ENCODE measurements at regions not wholly inside any gene's neighbourhood (a gene's known extent, or its start where the extent isn't known, plus 50 kb on each side); places are given as distances from the start of the nearest gene placed in this dataset.
"Not testable (repeated sequence)": the region's sequence is repeated elsewhere in the genome, so short reads cannot be mapped to it uniquely, and the experiment has no call there.

GRCh38 chr14:59134307-59134706 lies 54.2 kb upstream of the DAAM1 start:
- Histone ChIP-seq H4K20me1 (ENCODE audit: insufficient read depth) (no peaks in the 10 kb centered on the region), H3K9me2 (ENCODE audit: insufficient read depth, low read length) (no peaks in the 10 kb centered on the region), H3F3A (ENCODE audit: insufficient read depth, low read length, poor library complexity, severe bottlenecking) (no peaks in the 10 kb centered on the region), H3K4me2 (ENCODE audit: low read length) (no peak overlapping the region), H3K27ac (ENCODE audit: low read length) (no peak overlapping the region), H3K79me2 (replicated peaks; ENCODE audit: insufficient read depth, low read length) (no peaks in the 10 kb centered on the region), H3K36me3 (ENCODE audit: insufficient read depth, low read length) (no peaks in the 10 kb centered on the region), H3K9me3 (ENCODE audit: low read length) (no peaks in the 10 kb centered on the region), H3K4me3 (ENCODE audit: low read length) (no peak overlapping the region), H3K9ac (ENCODE audit: low read length) (no peak overlapping the region), H3K27me3 (ENCODE audit: insufficient read depth, low read depth, low read length) (no peaks in the 10 kb centered on the region), H2AFZ (ENCODE audit: low read depth, low read length) (no peak overlapping the region)
- no peak for TF ChIP-seq CTCF (IDR thresholded peaks at IDR 0.05; ENCODE audit: poor library complexity, severe bottlenecking)
- no peak for TF ChIP-seq EZH2 (IDR thresholded peaks at IDR 0.05; ENCODE audit: borderline replicate concordance, insufficient read depth, low read length, poor library complexity, severe bottlenecking)
- no peak for TF ChIP-seq EP300 (conservative IDR thresholded peaks at IDR 0.05; ENCODE audit: poor library complexity, severe bottlenecking)
- TF ChIP-seq RAD21 (conservative IDR thresholded peaks at IDR 0.05), result no peak
- TF ChIP-seq POLR2AphosphoS5 (IDR thresholded peaks at IDR 0.05), result no peak

- no peak for TF ChIP-seq CTCF (IDR thresholded peaks at IDR 0.05; ENCODE audit: poor library complexity, severe bottlenecking)
- TF ChIP-seq MXI1 (conservative IDR thresholded peaks at IDR 0.05; ENCODE audit: poor library complexity, severe bottlenecking), result no peak
- TF ChIP-seq POLR2AphosphoS5 (IDR thresholded peaks at IDR 0.05), result no peak
- no peak for TF ChIP-seq EP300 (conservative IDR thresholded peaks at IDR 0.05; ENCODE audit: poor library complexity, severe bottlenecking)
- TF ChIP-seq TAF1 (IDR thresholded peaks at IDR 0.05; ENCODE audit: low read depth), result no peak
- no peak for TF ChIP-seq RAD21 (conservative IDR thresholded peaks at IDR 0.05)
- TF ChIP-seq EZH2 (IDR thresholded peaks at IDR 0.05; ENCODE audit: borderline replicate concordance, insufficient read depth, low read length, poor library complexity, severe bottlenecking), result no peak
- TF ChIP-seq SMC3 (conservative IDR thresholded peaks at IDR 0.05; ENCODE audit: poor library complexity), result no peak
- TF ChIP-seq REST (IDR thresholded peaks at IDR 0.05; ENCODE audit: borderline replicate concordance), result no peak
- Histone ChIP-seq H3K9me2 (ENCODE audit: insufficient read depth, low read length) (no peaks in the 10 kb centered on the region), H3K4me3 (ENCODE audit: low read length) (no peak overlapping the region)
Measured at GRCh38 chr14:59137256-59137655, 51.2 kb upstream of the DAAM1 start.

GRCh38 chr14:59138576-59138975 lies 49.9 kb upstream of the DAAM1 start:
- H3K9me2 ChIP-seq (ENCODE audit: insufficient read depth, low read length); H2AFZ ChIP-seq (ENCODE audit: low read depth, low read length); H3K36me3 ChIP-seq (ENCODE audit: insufficient read depth, low read length): not testable (repeated sequence)

More at GRCh38 chr14:59137256-59137655, 51.2 kb upstream of the DAAM1 start:
- Histone ChIP-seq H3K4me2 (ENCODE audit: low read length) (no peak overlapping the region), H3F3A (ENCODE audit: insufficient read depth, low read length, poor library complexity, severe bottlenecking) (no peaks in the 10 kb centered on the region), H3K79me2 (replicated peaks; ENCODE audit: insufficient read depth, low read length) (no peaks in the 10 kb centered on the region), H3K9me3 (ENCODE audit: low read length) (no peaks in the 10 kb centered on the region), H3K27me3 (ENCODE audit: insufficient read depth, low read depth, low read length) (no peaks in the 10 kb centered on the region), H3K9ac (ENCODE audit: low read length) (no peak overlapping the region), H3K27ac (ENCODE audit: low read length) (no peak overlapping the region), H4K20me1 (ENCODE audit: insufficient read depth) (no peaks in the 10 kb centered on the region), H2AFZ (ENCODE audit: low read depth, low read length) (no peak overlapping the region), H3K36me3 (ENCODE audit: insufficient read depth, low read length) (no peaks in the 10 kb centered on the region)

More at GRCh38 chr14:59138576-59138975, 49.9 kb upstream of the DAAM1 start:
- H3K79me2 ChIP-seq (replicated peaks; ENCODE audit: insufficient read depth, low read length); H4K20me1 ChIP-seq (ENCODE audit: insufficient read depth); H3K4me2 ChIP-seq (ENCODE audit: low read length); H3K9me3 ChIP-seq (ENCODE audit: low read length); H3K27me3 ChIP-seq (ENCODE audit: insufficient read depth, low read depth, low read length); H3K9ac ChIP-seq (ENCODE audit: low read length); H3F3A ChIP-seq (ENCODE audit: insufficient read depth, low read length, poor library complexity, severe bottlenecking); H3K27ac ChIP-seq (ENCODE audit: low read length); H3K4me3 ChIP-seq (ENCODE audit: low read length): not testable (repeated sequence)
